D721Med (cell line): ENCODE measurements at regions not wholly inside any gene's neighbourhood (a gene's known extent, or its start where the extent isn't known, plus 50 kb on each side); places are given as distances from the start of the nearest gene placed in this dataset.

Source experiments
- DNase-seq: peaks from one replicate; pipeline ENCODE4 v3.0.0; 2011; ENCODE audit warnings: low spot score; ENCODE audit not compliant: insufficient read length
- FAIRE-seq: peaks from 2 replicates; lab custom pipeline; 2011; peaks lifted over from hg19 to GRCh38; lab: Jason Lieb, UNC
- CTCF ChIP-seq: IDR thresholded peaks from 2 replicates; pipeline ENCODE4 v1.5.1; 2012; ENCODE audit warnings: mild to moderate bottlenecking, control low read depth; ENCODE audit not compliant: insufficient read depth; ENCODE audit errors: missing control alignments

GRCh38 chr16:80319181-80319580 is 221.6 kb upstream of the DYNLRB2 start:
- DNase-seq: no peak
- no peak for TF ChIP-seq CTCF
- no peak for FAIRE-seq

- no peak for TF ChIP-seq CTCF
- DNase-seq: no peak
- no peak for FAIRE-seq
Observed at GRCh38 chr16:80318107-80318506, 222.7 kb upstream of the DYNLRB2 start.

GRCh38 chr16:80317599-80318037 is 223.2 kb upstream of the DYNLRB2 start:
- TF ChIP-seq CTCF: no peak
- DNase-seq (no peak), FAIRE-seq (no peak)

- TF ChIP-seq CTCF: no peak
- no peak for DNase-seq
- no peak for FAIRE-seq
Observed at GRCh38 chr16:80317116-80317515, 223.7 kb upstream of the DYNLRB2 start.

GRCh38 chr16:80314042-80314441 is 226.8 kb upstream of the DYNLRB2 start:
- no peak for DNase-seq
- no peak for TF ChIP-seq CTCF
- FAIRE-seq: no peak

- FAIRE-seq (no peak), DNase-seq (no peak)
- TF ChIP-seq CTCF: no peak
Observed at GRCh38 chr16:80309178-80309577, 231.6 kb upstream of the DYNLRB2 start.

GRCh38 chr16:80305410-80305809 is 235.4 kb upstream of the DYNLRB2 start:
- no peak for FAIRE-seq
- no peak for DNase-seq
- no peak for TF ChIP-seq CTCF
